HG02610 (cell line): ENCODE measurements at regions not wholly inside any gene's neighbourhood (a gene's known extent, or its start where the extent isn't known, plus 50 kb on each side); places are given as distances from the start of the nearest gene placed in this dataset.
"Not testable (repeated sequence)": the region's sequence is repeated elsewhere in the genome, so short reads cannot be mapped to it uniquely, and the experiment has no call there.

Experiments used
- ATAC-seq: cut with Tn5 transposase; IDR thresholded peaks from one replicate; pipeline ENCODE4 v1.9.1; 2021; ENCODE audit warnings: mild to moderate bottlenecking, moderate library complexity; ENCODE audit not compliant: unreplicated experiment

DNA sequence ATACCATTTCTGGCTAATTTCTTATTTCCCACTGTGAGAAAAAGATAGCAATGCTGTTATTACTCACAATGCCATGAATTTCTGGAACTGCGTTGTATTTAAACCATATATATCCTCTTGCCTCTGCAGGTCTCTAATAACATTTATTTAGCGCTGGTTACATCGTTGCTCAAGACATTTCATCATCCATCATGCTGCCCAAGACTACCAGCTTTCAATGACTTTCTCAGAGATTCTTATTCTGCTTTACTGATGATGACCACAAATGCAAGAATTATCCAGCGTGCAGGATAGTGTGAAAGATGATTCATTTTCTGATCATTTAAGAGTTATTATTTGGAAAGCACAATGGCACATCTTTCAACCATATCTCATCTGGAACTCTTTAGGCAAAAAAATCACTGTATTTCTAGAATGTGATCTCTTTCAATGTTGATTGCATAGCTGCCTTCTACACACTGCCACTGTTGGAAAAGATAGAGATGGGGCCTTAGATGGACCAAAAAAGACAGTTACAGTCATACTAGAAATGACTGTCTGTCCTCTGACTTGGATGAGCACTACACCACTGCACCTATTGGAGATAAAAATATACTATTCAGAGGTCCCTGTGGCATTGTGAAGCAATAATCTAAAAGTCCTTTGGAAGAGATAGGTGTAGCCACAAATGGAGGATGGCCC lies 716.1 kb downstream of the NSUN3 start:
- no peak for ATAC-seq

DNA sequence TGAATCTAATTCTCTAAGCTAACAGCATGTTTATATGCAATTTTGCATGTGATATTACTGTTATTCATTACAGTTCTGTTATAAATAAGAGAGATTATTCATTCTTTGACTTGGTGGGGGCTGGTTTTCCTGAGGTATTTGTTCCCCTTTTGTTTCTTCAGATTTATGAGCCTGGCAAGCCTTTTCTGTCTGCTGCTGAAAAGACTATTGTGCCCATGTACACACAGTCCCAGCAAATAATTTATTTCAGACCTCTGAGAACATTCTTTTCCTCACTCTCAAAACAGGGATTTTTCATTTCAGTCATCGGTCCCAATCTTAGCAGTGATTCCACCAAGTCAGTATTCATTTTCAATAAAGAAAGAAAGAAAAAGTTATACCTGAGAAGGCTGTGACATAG lies 716.8 kb downstream of the NSUN3 start:
- ATAC-seq: no peak

DNA sequence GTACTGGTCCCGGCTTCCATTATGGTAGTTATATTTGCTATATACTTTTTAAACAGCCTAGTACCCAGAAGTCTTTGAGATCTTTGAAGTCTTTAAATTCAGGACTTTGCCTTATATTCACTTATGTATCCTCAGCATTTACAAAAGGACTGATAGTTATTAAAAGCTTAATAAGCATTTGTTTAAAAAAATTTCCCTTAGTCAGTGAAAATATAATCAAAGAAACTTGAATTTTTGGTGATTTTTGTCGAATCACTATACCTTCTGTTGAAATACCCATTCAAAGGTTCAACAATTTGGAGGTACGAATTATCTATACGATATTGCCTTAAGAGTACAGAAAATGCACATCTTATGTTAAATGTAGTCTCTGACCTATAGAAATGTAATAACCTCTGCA lies 721.4 kb downstream of the NSUN3 start:
- no peak for ATAC-seq

DNA sequence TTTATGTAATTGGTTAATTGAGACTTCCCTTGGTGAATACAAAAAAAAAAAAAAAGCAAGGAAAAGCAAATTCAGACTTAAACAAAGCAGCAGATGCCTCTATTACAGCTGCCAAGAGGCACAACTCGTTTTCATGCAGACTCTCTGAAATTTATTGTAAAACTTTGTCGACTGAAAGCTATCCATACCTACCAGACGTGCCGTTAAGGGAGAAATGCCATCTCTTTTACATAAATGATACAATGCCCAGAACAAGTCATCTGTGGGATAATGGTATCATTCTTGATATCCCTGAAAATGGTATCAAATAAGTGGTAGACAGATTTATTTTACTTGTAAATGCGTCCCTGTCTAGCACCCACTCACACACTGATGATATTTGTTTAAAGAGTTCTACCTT lies 724.2 kb downstream of the NSUN3 start:
- no peak for ATAC-seq

DNA sequence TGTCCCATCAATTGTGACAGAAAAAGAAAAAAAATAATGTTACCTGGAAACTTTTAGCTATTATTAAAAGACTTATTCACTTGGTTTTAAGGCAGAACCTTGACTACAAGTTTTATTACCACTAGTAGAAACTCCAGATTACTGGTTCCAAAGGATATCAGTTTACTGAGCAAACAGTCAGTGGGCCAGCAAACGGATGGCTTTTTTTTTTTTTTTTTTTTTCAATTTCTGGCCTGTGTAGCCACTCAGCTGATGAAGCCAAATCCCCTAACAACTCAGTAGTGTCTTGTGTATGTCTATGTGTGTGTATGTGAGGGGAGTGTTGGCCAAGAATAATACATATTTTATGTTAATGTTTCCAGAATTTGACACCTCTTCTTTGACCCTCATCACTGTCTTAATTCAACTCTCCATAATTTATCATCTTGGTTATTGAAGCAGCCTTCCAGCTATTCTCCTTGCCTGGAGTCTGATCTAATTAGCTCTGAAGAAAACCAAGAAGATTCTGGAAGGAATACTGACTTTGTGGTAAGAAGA lies 724.9 kb downstream of the NSUN3 start:
- ATAC-seq: no peak

DNA sequence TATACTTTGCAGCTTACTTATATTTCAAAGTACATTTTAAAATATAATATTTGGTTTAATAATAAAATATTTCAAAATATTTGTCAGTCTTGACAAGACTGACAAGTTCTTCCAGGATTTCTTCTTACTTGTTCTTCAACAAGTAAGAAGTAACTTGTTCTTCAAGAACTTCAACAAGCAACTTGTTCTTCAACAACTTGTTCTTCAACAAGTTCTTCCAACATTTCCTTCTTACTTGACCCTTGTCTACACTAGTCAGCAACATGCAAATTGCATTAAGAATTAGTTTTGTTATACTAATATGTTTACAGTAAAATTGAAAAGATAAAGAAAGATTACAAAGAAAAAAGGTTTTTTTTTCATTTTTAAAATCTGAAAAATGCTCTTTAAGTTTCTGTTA lies 731.7 kb downstream of the NSUN3 start:
- no peak for ATAC-seq

DNA sequence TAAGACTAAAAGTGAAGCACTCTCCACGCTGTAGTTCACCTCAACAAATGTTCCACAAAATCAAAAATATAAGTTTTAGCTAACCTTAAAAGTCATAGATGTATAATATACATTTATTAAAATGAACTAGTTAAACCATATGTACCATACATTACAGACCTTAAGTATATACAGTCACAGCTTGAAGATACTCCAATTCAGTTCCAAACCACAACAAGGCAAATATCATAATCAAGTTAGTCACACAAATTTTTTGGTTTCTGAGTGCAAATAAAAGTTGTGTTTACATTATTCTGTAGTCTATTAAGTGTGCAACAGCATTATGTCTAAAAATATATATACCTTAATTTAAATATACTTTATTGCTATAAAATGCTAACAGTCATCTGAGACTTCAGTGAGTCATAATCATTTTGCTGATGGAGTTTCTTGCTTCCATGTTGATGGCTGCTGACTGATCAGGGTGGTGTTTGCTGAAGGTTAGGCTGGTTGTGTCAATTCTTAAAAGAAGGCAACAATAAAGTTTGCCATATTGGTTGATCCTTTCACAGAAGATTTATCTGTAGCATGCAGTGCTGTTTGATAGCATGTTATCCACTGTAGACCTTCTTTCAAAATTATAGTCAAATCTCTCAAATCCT lies 736.7 kb downstream of the NSUN3 start:
- ATAC-seq: no peak

DNA sequence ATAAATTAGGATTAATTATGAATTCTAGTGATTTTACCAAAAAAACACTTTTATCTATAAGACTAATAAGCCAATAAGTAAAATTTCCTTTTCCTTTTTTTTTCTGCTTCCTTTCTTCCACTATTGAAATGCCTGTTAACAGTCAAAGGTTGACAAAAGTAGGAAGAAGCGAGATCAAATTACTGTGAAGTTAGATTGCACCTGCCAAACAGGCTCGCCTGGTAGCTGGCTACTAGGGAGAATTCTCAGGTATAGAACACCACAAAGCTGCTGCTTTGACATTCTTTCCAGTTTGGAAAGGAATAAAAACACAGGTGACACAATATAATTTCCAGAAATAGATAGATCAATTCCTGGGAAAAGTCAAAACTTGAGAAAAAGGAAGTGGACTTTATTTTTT lies 749.0 kb downstream of the NSUN3 start:
- ATAC-seq: no peak

DNA sequence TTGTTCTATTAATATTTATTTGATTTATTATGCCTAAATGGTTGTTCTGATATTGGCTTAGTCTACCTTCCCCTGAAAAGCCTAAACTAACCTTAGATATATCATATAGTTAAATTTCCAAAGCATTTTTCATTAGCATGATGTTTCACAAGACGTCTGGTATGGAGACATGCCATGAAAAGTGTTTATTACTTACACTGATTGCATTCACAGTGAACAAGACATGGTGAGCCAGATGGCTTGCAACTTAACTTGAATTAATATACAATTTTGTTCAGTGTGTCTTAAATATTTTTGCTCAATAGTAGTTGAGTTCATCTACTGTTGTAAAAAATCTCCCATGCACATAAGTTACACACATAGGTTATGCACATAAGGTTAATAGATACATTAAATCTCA lies 758.4 kb downstream of the NSUN3 start:
- ATAC-seq: no peak

DNA sequence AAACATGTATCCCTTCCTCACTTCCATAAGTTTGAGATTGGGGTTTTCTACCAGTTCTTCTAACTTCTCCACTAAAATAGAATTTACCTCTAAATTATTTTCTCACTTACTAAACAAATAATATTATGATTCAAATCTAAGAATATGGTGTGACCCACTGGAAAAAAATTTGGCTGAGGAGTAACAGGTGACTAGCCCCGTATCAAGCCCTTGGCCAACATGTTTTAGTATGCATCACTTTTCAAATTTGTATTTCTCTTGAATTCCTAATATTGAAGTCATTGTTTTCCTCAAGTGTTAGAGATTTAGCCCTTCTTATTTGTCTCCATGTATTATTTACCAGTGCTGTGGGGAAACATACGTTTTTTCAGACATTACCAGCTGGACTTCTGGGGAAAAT lies 759.4 kb downstream of the NSUN3 start:
- ATAC-seq: no peak

DNA sequence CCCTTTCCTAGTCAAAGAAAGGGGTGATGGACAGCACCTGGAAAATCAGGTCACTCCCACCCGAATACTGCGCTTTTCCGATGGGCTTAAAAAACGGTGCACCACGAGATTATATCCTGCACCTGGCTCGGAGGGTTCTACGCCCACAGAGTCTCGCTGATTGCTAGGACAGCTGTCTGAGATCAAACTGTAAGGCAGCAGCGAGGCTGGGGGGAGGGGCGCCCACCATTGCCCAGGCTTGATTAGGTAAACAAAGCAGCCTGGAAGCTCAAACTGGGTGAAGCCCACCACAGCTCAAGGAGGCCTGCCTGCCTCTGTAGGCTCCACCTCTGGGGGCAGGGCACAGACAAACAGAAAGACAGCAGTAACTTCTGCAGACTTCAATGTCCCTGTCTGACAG lies 783.4 kb downstream of the NSUN3 start:
- ATAC-seq: not testable (repeated sequence)

DNA sequence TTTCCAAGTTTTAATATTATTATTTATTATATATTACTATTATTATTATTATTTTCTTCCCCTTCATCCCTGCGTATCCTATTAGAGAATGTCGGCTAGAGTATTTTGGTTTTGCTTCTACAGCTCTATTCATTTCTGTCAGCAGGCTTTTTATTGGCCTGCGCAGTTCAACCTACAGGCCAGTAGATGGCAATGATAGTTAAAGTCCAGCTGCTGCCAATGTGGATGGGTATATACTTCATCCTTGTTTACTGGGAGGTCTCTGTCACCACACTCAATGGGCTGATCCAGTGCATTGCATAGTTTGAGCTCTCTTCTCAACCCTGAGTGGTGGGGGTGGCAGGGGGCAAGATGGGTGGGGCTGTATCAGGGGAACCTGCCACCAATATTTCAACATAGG lies 799.8 kb downstream of the NSUN3 start:
- peak; percentile 81 for ATAC-seq

DNA sequence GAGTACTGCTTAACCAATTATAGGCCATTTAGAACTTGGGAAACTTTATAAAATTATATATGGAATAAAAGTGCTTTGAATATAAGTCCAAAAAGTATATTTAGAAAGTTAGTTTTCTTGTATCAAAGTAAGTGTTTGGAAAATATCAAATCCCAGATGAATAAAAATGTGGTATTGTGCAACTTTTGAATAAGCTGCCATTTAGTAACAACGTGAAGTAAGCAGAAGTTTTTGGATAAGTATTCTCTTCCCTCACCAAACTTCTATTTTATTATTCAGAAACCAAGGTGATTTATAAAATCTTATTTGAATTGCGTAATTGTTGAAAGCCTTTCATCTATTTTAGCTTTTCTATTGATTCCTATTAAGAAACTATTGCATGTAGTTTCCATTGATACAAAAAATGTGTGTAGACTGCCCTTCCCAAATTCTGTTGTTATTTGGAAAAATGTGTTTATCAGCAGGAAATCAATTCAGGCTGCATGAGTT lies 806.2 kb downstream of the NSUN3 start:
- no peak for ATAC-seq

DNA sequence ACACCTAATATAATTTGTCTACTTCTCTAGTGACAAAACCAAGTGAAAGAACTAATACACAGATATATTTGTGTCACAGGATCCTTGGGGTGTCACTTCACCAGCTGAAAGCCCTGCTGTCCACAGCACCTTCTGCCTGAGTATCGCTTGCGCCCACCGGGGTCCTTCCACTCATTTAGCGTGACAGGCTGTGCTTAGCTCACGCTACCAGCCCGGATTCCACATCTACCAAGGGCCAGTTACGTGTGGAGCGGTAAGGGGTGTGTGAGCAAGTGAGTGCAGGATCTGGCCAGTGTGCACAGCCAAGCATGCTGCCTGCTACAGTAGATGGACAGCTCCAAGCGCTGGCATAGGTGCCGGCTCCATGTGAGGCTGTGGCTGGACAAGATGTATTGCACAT lies 810.9 kb downstream of the NSUN3 start:
- no peak for ATAC-seq

DNA sequence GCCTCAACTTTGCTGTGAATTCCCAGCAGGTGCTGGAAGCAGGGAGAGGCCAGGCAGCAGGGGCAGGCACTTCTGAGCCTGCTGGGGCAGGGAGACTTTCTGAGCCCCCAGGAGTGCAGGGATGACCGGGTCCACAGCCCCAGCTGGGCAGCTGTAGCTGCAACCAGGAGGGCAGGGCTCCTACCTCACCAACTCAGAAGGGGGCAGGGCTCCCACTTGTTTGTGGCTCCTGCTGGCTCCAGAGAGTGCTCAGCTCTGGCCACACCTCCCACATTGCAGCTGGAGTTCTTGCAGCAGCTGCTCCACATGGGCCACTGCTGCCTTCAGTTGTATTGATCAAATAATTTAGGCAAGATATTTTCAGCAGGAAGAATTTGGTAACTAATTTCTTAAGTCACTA lies 812.3 kb downstream of the NSUN3 start:
- ATAC-seq: no peak

DNA sequence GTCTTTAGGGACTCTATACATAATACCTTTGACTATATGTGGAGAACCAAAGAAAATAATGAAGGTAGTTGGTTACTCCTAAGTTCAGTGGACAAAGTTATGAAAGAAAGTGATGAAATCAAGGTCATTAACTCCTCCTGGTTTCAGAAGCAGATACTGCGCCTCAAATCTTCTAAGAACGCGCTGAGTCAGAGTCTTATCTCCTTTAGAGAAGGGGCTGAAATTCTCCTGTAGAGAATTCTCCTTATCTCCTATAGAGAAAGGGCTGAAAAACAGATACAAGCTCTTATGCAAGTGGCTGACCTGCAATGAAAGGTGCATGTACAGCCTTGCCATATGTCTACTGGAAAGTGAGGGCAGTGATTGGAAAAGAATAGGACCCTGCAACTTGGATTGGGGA lies 824.2 kb downstream of the NSUN3 start:
- no peak for ATAC-seq

DNA sequence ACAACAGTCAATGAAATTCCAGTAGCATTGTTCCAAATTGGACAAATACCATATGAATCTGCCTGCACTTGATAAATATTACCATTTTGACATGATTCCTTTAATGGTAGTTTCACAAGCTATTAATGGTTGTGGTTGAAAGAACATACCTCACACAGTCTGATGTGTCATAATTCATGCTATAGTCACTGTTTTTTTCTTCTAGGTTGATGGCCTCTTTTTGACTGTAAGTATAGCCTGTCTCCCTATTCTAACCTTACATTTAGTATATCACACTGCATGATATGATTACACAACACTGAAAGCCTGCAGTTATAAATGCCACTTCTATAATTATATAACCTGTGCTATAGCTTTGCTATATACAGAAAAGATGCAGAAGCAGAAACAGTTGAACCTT lies 834.1 kb downstream of the NSUN3 start:
- no peak for ATAC-seq

DNA sequence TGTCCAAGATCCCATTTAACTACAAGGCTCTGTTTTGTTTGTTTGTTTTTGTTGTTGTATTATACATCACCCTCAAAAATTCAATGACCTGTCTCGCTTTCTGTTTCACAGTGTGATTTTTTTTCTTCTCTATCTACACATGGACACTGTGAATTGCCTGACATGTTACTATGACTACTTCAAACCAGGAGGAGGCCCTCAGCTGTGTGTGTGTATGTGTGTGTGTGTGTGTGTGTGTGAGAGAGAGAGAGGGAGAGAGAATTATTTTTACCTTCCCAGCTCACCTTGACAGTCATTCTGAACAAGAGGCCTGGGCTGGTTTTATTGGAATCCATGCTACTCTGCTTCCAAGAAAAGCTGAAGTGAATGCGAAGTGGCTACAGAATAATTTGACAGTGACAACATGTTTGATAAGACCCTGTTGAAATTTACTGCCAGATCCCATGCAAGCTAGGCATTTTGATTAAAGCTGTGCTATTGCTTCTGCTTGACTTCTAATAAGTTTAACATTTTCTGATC lies 841.4 kb downstream of the NSUN3 start:
- no peak for ATAC-seq

DNA sequence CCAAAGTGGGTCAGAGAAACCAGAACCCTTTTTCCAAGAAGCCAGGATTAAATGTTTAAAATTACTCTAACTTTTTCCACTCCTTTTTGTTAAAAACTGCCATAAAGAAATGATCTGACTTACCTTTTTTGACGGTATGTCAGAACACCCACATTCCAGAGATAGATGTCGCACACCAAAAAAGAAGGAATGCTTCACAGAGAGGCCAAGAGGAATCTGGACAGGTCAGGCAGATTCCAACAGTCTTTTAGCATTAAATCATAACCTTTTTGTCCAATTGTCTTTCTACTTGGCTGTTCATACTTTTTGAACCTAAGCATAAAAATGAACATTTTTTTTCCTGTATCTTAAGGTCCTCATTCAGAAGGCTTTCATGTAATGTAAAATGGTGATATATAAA lies 846.9 kb downstream of the NSUN3 start:
- ATAC-seq: no peak

DNA sequence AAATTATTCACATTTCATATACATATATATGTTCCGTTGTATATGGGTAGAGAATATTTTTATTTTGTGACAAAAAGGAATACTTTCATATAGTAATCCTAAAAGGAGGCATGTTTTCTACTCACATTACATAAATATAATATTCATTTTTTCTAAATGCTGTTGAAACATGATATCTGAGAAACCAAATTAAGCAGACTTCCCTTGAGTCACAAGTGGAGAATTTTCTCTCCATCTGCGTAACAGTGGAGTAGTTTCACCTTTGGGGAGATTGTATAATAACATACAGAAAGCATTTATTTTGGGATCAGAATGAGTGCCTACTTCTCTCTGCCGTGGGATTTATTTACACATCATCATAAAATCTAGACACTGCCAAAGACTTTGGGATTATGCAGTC lies 849.8 kb downstream of the NSUN3 start:
- ATAC-seq: no peak

DNA sequence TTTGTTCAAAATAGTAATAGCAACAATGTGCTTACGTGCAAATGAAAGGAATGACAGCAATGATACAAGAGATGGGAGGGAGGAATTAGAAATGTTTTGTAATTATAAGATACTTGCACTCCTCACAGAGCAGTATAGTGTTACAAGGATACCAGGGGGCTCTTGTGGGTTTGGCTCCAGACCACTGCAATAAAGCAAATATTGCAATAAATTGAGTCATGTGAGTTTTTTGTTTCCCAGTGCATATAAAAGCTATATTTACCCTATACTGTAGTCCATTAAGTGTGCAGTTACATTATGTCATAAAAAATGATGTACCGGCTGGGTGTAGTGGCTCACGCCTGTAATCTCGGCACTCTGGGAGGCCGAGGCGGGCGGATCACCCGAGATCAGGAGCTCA lies 864.3 kb downstream of the NSUN3 start:
- no peak for ATAC-seq

DNA sequence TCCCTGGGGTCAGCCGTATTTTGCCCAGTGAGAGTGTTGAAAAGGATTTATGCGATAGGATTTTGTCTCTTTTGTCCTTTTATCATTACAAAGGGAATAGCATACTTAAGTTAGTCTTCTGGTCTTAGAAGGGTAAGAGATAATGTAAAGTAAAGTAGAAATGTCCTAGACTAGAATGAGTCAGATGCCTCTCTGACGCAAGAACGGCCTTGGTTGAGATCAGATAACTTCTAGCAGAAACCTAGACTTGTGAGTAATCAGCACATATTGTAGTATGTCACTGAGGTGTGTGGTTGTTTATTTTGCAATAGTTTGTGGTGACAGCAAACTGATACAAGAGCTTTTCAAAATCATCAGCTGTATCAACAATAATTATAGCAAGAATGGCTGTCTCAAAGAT lies 866.1 kb downstream of the NSUN3 start:
- no peak for ATAC-seq
